ENCODE measurements at regions not wholly inside any gene's neighbourhood (a gene's known extent, or its start where the extent isn't known, plus 50 kb on each side); places are given as distances from the start of the nearest gene placed in this dataset.

GRCh38 chr3:182105875-182106274, 394.1 kb downstream of the SOX2 start:
- TF ChIP-seq EZH2 (IDR thresholded peaks at IDR 0.05; ENCODE audit: insufficient read depth, poor library complexity, severe bottlenecking) (no peak), EZH2phosphoT487 (IDR thresholded peaks at IDR 0.05; ENCODE audit: insufficient read depth, low read depth) (no peak)

All from GM23248 (cell line).